Upper lobe of left lung (tissue), 4 donors: ENCODE measurements at regions not wholly inside any gene's neighbourhood (a gene's known extent, or its start where the extent isn't known, plus 50 kb on each side); places are given as distances from the start of the nearest gene placed in this dataset.

Source experiments
- POLR2A ChIP-seq, 4 donors: fragments of 450-650 bp; IDR thresholded peaks; one replicate each; pipeline ENCODE4 v1.5.1; 2016 to 2017; ENCODE audit warnings: antibody characterized with exemption in 4 of 4, mild to moderate bottlenecking in 2 of 4
- POLR2AphosphoS5 ChIP-seq, 2 donors: sonication (generic); formaldehyde crosslinking; IDR thresholded peaks; one replicate each; pipeline ENCODE4 v1.5.1; 2017; ENCODE audit warnings: antibody characterized with exemption in 2 of 2
- TF ChIP-seq, protein P1 (sequence below), 6 experiments: fragments of 450-650 bp in 4 of 6; fragments of 200-600 bp in 2 of 6; sonication (generic) in 2 of 6; IDR thresholded peaks; one replicate each; pipeline ENCODE4 v1.5.1; 2016 to 2019; ENCODE audit warnings: antibody characterized with exemption in 6 of 6

DNA sequence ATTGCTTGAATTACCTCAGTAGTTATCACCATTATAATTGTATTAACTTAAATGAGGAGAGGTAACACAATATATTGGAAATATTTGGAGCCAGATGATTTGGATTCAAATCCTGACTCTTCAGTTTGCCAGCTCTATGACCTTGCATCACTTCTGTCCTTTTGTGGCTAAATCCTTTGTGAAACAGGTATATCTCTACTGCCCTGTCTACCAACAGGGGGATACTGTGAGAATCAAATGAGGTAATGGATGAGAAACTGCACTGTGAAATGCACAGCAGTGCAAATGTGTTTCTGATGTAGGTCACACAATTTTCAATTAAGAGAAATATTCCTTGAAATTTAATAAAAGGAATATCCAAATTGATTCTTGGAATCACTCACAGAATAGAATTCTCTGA is 58.8 kb downstream of the CCDC54 start:
- TF ChIP-seq, protein P1, sequence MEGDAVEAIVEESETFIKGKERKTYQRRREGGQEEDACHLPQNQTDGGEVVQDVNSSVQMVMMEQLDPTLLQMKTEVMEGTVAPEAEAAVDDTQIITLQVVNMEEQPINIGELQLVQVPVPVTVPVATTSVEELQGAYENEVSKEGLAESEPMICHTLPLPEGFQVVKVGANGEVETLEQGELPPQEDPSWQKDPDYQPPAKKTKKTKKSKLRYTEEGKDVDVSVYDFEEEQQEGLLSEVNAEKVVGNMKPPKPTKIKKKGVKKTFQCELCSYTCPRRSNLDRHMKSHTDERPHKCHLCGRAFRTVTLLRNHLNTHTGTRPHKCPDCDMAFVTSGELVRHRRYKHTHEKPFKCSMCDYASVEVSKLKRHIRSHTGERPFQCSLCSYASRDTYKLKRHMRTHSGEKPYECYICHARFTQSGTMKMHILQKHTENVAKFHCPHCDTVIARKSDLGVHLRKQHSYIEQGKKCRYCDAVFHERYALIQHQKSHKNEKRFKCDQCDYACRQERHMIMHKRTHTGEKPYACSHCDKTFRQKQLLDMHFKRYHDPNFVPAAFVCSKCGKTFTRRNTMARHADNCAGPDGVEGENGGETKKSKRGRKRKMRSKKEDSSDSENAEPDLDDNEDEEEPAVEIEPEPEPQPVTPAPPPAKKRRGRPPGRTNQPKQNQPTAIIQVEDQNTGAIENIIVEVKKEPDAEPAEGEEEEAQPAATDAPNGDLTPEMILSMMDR (IDR thresholded peaks at IDR 0.05): no peak
- no peak for TF ChIP-seq POLR2AphosphoS5 (IDR thresholded peaks at IDR 0.05)
- TF ChIP-seq POLR2A (IDR thresholded peaks at IDR 0.05): no peak
